GM19467 (cell line): ENCODE measurements at regions not wholly inside any gene's neighbourhood (a gene's known extent, or its start where the extent isn't known, plus 50 kb on each side); places are given as distances from the start of the nearest gene placed in this dataset.

Experiments used
- ATAC-seq: cut with Tn5 transposase; IDR thresholded peaks from one replicate; pipeline ENCODE4 v1.9.1; 2021; ENCODE audit warnings: mild to moderate bottlenecking, moderate library complexity; ENCODE audit not compliant: unreplicated experiment

DNA sequence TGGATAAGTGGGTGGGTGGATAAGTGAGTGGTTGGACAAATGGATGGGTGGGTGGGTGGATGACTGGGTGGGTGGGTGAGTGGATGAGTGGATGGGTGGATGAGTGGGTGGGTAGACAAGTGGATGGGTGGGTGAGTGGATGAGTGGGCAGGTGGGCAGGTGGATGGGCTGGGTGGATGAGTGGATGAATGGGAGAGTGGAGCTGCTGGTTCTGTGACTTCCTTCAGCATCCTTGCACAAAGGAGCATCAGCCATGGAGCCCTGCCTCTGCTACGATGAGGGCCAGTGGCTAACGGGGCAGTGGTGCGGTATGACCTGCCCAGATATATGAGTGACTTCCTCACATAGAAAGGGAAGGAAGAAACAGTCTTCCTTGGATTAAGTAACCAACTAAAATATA is 398.7 kb upstream of the IRX4 start:
- ATAC-seq, result no peak

DNA sequence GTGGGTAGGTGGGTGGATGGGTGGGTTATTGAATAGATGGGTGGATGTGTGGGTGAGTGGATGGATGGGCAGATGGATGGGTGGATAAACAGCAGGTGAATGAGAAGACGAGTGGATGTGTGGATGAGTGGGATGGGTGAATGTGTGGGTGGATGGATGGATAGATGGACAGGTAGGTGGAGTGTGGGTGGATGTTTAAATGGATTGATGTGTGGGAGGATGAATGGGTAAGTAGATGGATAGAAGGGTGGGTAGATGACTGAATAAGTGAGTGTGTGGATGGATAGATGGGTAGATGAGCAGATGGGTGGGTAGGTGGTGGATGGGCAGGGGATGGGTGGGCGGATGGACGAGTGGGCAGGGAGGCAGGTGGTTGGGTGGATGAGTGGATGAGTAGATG is 397.6 kb upstream of the IRX4 start:
- no peak for ATAC-seq

GRCh38 chr5:2278825-2279456 is 396.2 kb upstream of the IRX4 start:
- no peak for ATAC-seq

GRCh38 chr5:2277886-2278285 is 395.2 kb upstream of the IRX4 start:
- no peak for ATAC-seq

GRCh38 chr5:2276101-2276500 is 393.4 kb upstream of the IRX4 start:
- no peak for ATAC-seq

DNA sequence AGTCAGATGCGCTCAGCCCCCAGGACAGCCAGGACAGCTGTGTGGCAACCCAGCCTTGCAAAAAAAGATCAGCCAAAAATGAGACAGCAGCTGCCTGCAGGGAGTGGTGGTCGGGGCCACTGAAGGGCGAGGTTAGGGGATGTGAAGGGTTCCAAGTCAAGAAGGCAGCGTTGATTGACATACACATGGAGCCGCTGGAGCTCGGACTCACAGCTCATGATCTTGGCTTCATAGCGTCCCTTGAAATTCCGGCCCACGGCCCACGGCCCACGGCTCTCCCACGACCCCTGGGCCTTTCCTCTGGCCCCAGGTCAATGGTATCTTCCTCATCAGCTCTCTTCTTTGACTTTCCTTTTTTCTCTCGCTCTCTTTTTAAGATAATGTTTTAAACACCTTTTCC is 390.0 kb upstream of the IRX4 start:
- no peak for ATAC-seq

- ATAC-seq, result no peak
Measured at GRCh38 chr5:2272039-2272438, 389.3 kb upstream of the IRX4 start.

DNA sequence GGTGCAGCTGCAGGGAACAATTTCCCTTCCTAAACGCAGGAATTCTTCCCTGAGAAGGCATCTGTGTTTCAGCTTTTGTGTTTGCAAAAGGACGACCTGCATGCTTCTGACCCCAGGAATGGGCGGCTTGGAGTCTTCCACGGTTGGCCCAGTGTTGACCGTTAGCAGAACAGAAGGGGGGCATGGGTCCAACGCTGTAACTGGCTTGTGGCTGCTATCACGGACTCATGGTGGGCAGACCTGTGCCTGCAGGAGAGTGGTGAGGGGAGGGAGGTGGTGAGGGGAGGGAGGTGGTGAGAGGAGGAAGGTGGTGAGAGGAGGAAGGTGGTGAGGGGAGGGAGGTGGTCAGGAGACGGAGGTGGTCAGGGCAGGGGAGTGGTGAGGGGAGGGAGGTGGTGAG is 388.6 kb upstream of the IRX4 start:
- no peak for ATAC-seq

DNA sequence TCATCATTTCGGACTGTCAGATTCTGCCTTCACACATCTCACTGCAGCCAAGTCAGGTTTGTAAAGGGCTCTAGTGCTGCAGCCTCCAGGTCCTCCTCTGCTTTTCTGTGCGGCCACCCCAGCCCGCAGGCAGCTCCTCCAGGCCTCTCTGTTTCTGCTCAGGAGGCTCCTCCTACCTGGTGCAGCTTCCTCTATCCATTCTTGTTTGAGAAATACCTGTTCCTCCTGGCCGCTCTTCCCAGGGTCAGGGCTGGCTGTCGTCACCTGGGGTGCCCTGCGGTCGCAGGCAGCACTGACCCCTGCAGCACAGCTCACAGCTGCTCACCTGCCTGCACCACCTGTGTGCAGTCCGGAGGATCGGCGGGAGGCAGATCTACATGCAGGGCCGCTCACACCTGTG is 387.7 kb upstream of the IRX4 start:
- ATAC-seq, result no peak

DNA sequence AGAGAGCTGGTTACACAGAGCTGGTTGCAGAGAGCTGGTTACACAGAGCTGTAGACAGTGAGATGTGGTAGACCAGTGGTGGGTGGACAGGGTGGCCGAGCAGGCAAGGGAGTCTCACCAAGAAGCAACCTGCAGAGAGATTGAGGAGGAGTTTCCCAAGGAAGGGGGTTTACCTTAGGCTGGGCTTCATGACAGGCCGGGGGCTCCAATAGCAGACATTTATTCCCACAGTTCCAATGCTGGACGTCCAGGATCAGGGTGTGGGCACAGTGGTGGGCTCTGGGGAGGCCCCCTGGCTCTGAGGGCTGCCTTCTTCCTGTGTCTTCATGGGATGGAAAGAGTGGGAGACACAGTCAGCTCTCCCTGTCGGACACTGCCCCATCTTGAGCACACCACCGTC is 386.9 kb upstream of the IRX4 start:
- ATAC-seq, result no peak

DNA sequence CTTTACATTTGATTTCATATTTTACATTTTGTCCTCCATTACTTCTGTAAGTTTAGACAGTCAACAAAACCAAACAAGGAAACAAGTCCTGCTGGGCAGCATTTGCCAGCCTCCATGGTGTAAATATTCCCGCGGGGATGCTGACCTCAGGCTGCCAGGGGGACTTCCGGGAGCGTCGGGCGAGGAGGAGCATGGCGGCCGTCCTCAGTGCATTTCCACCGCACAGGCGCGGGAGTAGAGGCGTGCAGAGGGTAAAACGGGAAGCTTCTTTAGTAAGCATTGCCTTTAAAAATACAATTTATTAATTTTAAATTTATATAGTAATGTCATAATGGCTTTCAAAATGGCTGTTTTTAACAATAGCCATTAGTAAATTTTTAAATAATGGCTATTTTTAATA is 385.3 kb upstream of the IRX4 start:
- ATAC-seq, result no peak

DNA sequence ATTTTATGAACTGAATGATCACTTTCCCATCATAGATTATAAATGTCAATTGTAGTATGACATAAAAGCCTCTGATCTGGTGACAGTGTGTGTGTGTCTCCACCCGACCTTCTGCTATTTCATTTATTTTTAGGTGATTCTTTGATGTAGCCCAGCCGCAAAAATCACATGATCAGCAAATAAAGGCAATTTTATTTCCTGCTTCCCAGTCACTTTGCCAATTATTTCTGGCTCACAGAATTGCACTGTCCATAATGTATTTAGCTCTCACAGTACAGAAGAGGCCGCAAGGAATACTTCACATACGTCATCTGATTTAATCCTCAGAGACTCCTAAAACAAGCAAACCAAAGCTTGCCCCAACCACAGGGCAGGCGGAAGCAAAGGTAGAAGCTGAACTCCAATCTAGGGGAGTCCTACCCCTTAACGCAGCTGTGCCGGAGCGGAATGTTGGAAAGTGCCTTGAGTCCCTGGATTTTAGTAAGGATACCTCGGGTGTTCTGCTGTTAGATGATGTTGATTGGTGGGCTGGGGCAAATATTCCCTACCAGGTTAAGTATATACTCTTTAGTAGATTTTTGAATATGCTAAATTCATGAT is 384.0 kb upstream of the IRX4 start:
- ATAC-seq, result no peak

- no peak for ATAC-seq
Measured at GRCh38 chr5:2265341-2265740, 382.6 kb upstream of the IRX4 start.

DNA sequence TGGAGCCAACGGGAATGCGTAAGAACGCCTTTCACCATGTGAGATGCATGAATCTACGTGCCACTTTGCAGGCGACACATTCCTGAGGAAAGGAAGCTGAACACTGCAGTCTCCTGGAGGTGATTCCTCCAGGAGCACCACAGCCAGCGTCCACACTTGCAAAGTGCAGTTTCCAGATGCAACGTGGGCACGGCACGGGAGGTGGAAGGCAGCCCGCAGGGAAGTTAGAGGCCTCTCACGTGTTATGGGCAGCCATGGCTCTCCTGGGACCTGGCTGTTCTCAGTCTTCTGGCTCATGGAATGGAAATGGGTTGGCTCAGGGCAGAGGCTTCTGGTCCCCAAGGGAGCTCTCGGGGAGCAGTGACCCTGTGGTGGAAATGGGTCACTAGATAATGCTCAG is 381.0 kb upstream of the IRX4 start:
- no peak for ATAC-seq

GRCh38 chr5:2262620-2263019 is 379.9 kb upstream of the IRX4 start:
- ATAC-seq, result no peak

- ATAC-seq, result no peak
Measured at GRCh38 chr5:2261004-2261703, 378.4 kb upstream of the IRX4 start.

DNA sequence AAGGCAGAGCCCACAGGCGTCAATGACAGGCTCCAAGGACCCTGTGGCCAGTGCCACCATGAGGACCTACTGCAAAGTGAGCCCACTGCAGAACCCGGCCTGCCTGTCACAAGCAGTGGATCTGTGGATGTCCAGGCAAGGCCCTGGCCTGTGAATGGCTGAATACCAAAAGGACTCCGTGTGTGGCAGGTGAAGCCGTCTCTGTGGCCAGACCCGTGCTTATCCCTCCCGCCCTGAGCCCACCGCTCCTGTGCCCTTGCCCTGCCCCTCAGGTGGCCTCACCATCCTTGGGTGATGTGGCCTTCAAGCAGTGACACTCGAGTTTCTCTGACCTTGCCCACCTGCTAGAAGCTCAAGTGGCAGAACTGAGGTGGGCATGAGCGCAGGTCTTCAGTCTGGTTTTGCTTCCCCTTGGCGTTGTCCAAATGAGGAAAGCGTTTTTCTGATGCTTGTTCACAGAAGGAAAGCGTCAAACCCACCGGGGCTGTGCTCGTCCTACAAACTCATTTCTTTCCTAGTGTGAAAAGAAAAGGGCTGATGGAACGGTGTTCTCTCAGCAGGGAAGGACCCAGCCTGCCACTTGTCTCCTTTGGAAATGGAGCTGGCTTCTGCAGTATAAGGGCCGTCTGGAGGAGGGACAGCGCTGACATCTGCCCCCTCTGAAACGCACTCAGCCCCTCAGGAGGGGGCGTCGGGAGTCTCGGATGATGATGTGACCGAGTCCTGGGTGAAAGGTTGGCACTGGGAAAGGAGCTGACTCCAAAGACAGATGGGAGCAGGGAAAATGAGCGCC is 377.7 kb upstream of the IRX4 start:
- ATAC-seq, result no peak

GRCh38 chr5:2259494-2260107 is 376.9 kb upstream of the IRX4 start:
- ATAC-seq, result no peak

DNA sequence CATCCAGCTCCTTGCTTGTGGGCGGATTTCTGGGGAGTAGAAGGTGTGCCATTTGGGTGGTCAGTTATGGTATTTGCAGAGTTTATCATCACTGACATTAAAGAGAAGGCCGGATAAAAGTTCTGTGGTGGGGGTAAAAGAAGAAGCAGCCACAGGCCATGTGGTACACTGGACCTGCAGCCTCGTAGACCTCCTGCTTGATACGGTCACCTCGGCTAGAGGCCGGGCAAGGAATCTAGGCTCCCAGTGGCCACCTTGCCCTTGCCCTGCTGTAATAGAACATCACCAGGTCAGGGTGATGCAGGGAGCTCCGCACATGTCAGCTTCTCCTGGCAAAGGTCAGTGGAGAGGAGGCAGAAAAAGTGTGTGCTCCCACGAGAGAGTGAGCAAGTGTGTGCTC is 376.1 kb upstream of the IRX4 start:
- no peak for ATAC-seq

GRCh38 chr5:2257326-2258244 is 374.9 kb upstream of the IRX4 start:
- no peak for ATAC-seq
